ENCODE measurements at regions not wholly inside any gene's neighbourhood (a gene's known extent, or its start where the extent isn't known, plus 50 kb on each side); places are given as distances from the start of the nearest gene placed in this dataset.

GRCh38 chr6:43971776-43972126 lies 155.5 kb downstream of the MRPL14 start:
- POLR2A ChIA-PET: no interaction called here
- in situ Hi-C loops (cut with HindIII; ENCODE audit: low pct_unique_long_range_greater_than_20kb, low sequenced_read_pairs) (no loop called here), intact Hi-C loops (cut with micrococcal nuclease; ENCODE audit: unreplicated experiment) (no loop called here)
- Histone ChIP-seq H3K4me1 (ENCODE audit: control insufficient read depth, insufficient read depth, low read length) (no peaks in the 10 kb centered on the region), H3K36me3 (ENCODE audit: control insufficient read depth, insufficient read depth, low read length) (no peaks in the 10 kb centered on the region), H3K9me3 (ENCODE audit: control insufficient read depth, insufficient read depth, low read depth, low read length) (no peaks in the 10 kb centered on the region; the same call in 1 of the 2 replicates), H3K27ac (ENCODE audit: low read length) (no peak overlapping the region), H3K27me3 (ENCODE audit: control insufficient read depth, insufficient read depth, low read length) (no peaks in the 10 kb centered on the region), H3K4me3 (ENCODE audit: low read depth in 2 of 2, low read length in 2 of 2) (no peak overlapping the region)
- BruUV-seq (replicated peaks): no TSS peak
- CTCF ChIA-PET: no interaction called here
- ATAC-seq (no peak), DNase-seq (ENCODE audit: low read depth, low spot score) (no peak)
- TF ChIP-seq TCF7L2 (IDR thresholded peaks at IDR 0.05; ENCODE audit: low read depth, low read length) (no peak), CTCF (IDR thresholded peaks at IDR 0.05) (no peak), SIN3A (IDR thresholded peaks at IDR 0.05; ENCODE audit: borderline replicate concordance, insufficient read depth, low read depth, low read length) (no peak), POLR2AphosphoS5 (IDR thresholded peaks at IDR 0.05; ENCODE audit: low read depth, low read length) (no peak), REST (IDR thresholded peaks at IDR 0.05; ENCODE audit: insufficient read depth in 1 of 2, low read depth in 2 of 2, low read length in 1 of 2) (no peak)

- in situ Hi-C loops (cut with HindIII; ENCODE audit: low pct_unique_long_range_greater_than_20kb, low sequenced_read_pairs) (no loop called here), intact Hi-C loops (cut with micrococcal nuclease; ENCODE audit: unreplicated experiment) (no loop called here)
- DNase-seq (ENCODE audit: low read depth, low spot score): no peak
- H3K36me3 ChIP-seq (ENCODE audit: control insufficient read depth, insufficient read depth, low read length): no peaks in the 10 kb centered on the region
- no TSS peak for BruUV-seq (replicated peaks)
- TF ChIP-seq POLR2AphosphoS5 (IDR thresholded peaks at IDR 0.05; ENCODE audit: low read depth, low read length): no peak
- no peak for TF ChIP-seq SIN3A (IDR thresholded peaks at IDR 0.05; ENCODE audit: borderline replicate concordance, insufficient read depth, low read depth, low read length)
- TF ChIP-seq TCF7L2 (IDR thresholded peaks at IDR 0.05; ENCODE audit: low read depth, low read length): no peak
- TF ChIP-seq REST (IDR thresholded peaks at IDR 0.05; ENCODE audit: insufficient read depth in 1 of 2, low read depth in 2 of 2, low read length in 1 of 2): no peak
- TF ChIP-seq CTCF (IDR thresholded peaks at IDR 0.05): no peak
- no peaks in the 10 kb centered on the region for H3K27me3 ChIP-seq (ENCODE audit: control insufficient read depth, insufficient read depth, low read length)
- no peaks in the 10 kb centered on the region for H3K4me1 ChIP-seq (ENCODE audit: control insufficient read depth, insufficient read depth, low read length)
- H3K9me3 ChIP-seq (ENCODE audit: control insufficient read depth, insufficient read depth, low read depth, low read length): no peaks in the 10 kb centered on the region; the same call in 1 of the 2 replicates
- ChIA-PET CTCF (no interaction called here), POLR2A (no interaction called here)
- H3K27ac ChIP-seq (ENCODE audit: low read length): no peak overlapping the region
- ATAC-seq: no peak
- no peak overlapping the region for H3K4me3 ChIP-seq (ENCODE audit: low read depth in 2 of 2, low read length in 2 of 2)
Observed at GRCh38 chr6:43970913-43971775, 156.1 kb downstream of the MRPL14 start.

Data from Panc1 (cell line).